Neural cell (in vitro differentiated cells): ENCODE measurements at regions not wholly inside any gene's neighbourhood (a gene's known extent, or its start where the extent isn't known, plus 50 kb on each side); places are given as distances from the start of the nearest gene placed in this dataset.

Experiments
- H2AFZ ChIP-seq: fragments of 200-600, 300-800 bp; sonication (generic), shearing (Covaris generic); 2 replicates; pipeline ENCODE4 v1.6.0; 2014; ENCODE audit warnings: low read depth, mild to moderate bottlenecking, antibody characterized with exemption, low read length, moderate library complexity
- H3F3A ChIP-seq: fragments of 200-600 bp; shearing (Covaris generic); 2 replicates; pipeline ENCODE4 v1.6.1; 2016; ENCODE audit warnings: mild to moderate bottlenecking, moderate library complexity, mixed read lengths, antibody characterized with exemption, low read length; ENCODE audit not compliant: insufficient read depth, poor library complexity, severe bottlenecking
- H3K27ac ChIP-seq: fragments of 200-600, 300-800 bp; sonication (generic), shearing (Covaris generic); 2 replicates; pipeline ENCODE4 v1.5.1; 2014; ENCODE audit warnings: mild to moderate bottlenecking, low read length, moderate library complexity
- H3K27me3 ChIP-seq: fragments of 300-800, 200-600 bp; sonication (generic), shearing (Covaris generic); 2 replicates; pipeline ENCODE4 v1.6.0; 2014; ENCODE audit warnings: mild to moderate bottlenecking, low read depth, low read length, moderate library complexity; ENCODE audit not compliant: insufficient read depth
- H3K36me3 ChIP-seq: fragments of 300-800, 200-600 bp; sonication (generic), shearing (Covaris generic); 2 replicates; pipeline ENCODE4 v1.5.1; 2014; ENCODE audit warnings: mild to moderate bottlenecking, antibody characterized with exemption, low read length, moderate library complexity; ENCODE audit not compliant: insufficient read depth
- H3K4me2 ChIP-seq: fragments of 300-800, 200-600 bp; sonication (generic), shearing (Covaris generic); 2 replicates; pipeline ENCODE4 v1.6.0; 2014; ENCODE audit warnings: mild to moderate bottlenecking, low read length
- H3K4me3 ChIP-seq: fragments of 300-800, 200-600 bp; sonication (generic), shearing (Covaris generic); 2 replicates; pipeline ENCODE4 v1.5.1; 2014; ENCODE audit warnings: mild to moderate bottlenecking, low read length, moderate library complexity
- H3K79me2 ChIP-seq: fragments of 200-600 bp; shearing (Covaris generic); replicated peaks from 2 replicates; pipeline ENCODE4 v1.6.0; 2014; ENCODE audit warnings: mild to moderate bottlenecking, low read length, moderate library complexity; ENCODE audit not compliant: insufficient read depth
- H3K9ac ChIP-seq: fragments of 300-800, 200-600 bp; sonication (generic), shearing (Covaris generic); 2 replicates; pipeline ENCODE4 v1.6.1; 2016; ENCODE audit warnings: mild to moderate bottlenecking, low read length, mixed read lengths
- H3K9me2 ChIP-seq: fragments of 200-600 bp; shearing (Covaris generic); 2 replicates; pipeline ENCODE4 v1.6.1; 2016; ENCODE audit warnings: mild to moderate bottlenecking, low read length, mixed read lengths; ENCODE audit not compliant: insufficient read depth
- H3K9me3 ChIP-seq: fragments of 200-600, 300-800 bp; sonication (generic), shearing (Covaris generic); 2 replicates; pipeline ENCODE4 v1.6.1; 2016; ENCODE audit warnings: mild to moderate bottlenecking, mixed run types, low read length, moderate library complexity, mixed read lengths
- H4K20me1 ChIP-seq: fragments of 200-600 bp; shearing (Covaris generic); 2 replicates; pipeline ENCODE4 v1.6.1; 2016; ENCODE audit warnings: mild to moderate bottlenecking, mixed run types; ENCODE audit not compliant: insufficient read depth
- CTCF ChIP-seq: fragments of 450-650 bp; IDR thresholded peaks from 2 replicates; pipeline ENCODE4 v1.5.1; 2014; ENCODE audit warnings: antibody characterized with exemption, mild to moderate bottlenecking, moderate library complexity; ENCODE audit not compliant: poor library complexity, severe bottlenecking
- EP300 ChIP-seq: fragments of 450-650 bp; conservative IDR thresholded peaks from 2 replicates; pipeline ENCODE4 v1.6.1; 2014; ENCODE audit warnings: antibody characterized with exemption, mild to moderate bottlenecking, moderate library complexity; ENCODE audit not compliant: poor library complexity, severe bottlenecking
- EZH2 ChIP-seq: fragments of 200-600, 300-800 bp; shearing (Covaris generic), sonication (generic); IDR thresholded peaks from 2 replicates; pipeline ENCODE4 v1.6.1; 2014; ENCODE audit warnings: antibody characterized with exemption, low read length, borderline replicate concordance, mild to moderate bottlenecking; ENCODE audit not compliant: insufficient read depth, poor library complexity, severe bottlenecking
- MXI1 ChIP-seq: fragments of 450-650 bp; conservative IDR thresholded peaks from 2 replicates; pipeline ENCODE4 v1.6.1; 2014; ENCODE audit warnings: antibody characterized with exemption, mild to moderate bottlenecking; ENCODE audit not compliant: poor library complexity, severe bottlenecking
- POLR2AphosphoS5 ChIP-seq: IDR thresholded peaks from 2 replicates; pipeline ENCODE4 v1.6.1; 2012
- RAD21 ChIP-seq: fragments of 450-650 bp; conservative IDR thresholded peaks from 2 replicates; pipeline ENCODE4 v1.6.1; 2014; ENCODE audit warnings: antibody characterized with exemption, mild to moderate bottlenecking, moderate library complexity
- REST ChIP-seq: IDR thresholded peaks from 2 replicates; pipeline ENCODE4 v1.6.1; 2012; ENCODE audit warnings: borderline replicate concordance
- SMC3 ChIP-seq: fragments of 450-650 bp; conservative IDR thresholded peaks from 2 replicates; pipeline ENCODE4 v1.6.1; 2014; ENCODE audit warnings: antibody characterized with exemption, mild to moderate bottlenecking, moderate library complexity; ENCODE audit not compliant: poor library complexity
- TAF1 ChIP-seq: IDR thresholded peaks from 2 replicates; pipeline ENCODE4 v1.6.1; 2012; ENCODE audit warnings: low read depth

GRCh38 chr20:55437798-55438415, 567.4 kb downstream of the CBLN4 start:
- no peaks in the 10 kb centered on the region for H3K9me2 ChIP-seq
- H3K27ac ChIP-seq = no peak overlapping the region
- H3F3A ChIP-seq = no peaks in the 10 kb centered on the region
- no peaks in the 10 kb centered on the region for H3K79me2 ChIP-seq
- H3K4me2 ChIP-seq = no peak overlapping the region
- TF ChIP-seq REST (no peak), TAF1 (no peak), EZH2 (no peak), SMC3 (no peak), MXI1 (no peak), RAD21 (no peak), CTCF (no peak), POLR2AphosphoS5 (no peak), EP300 (no peak)
- no peaks in the 10 kb centered on the region for H3K27me3 ChIP-seq
- H4K20me1 ChIP-seq = no peaks in the 10 kb centered on the region
- no peak overlapping the region for H3K4me3 ChIP-seq
- no peak overlapping the region for H2AFZ ChIP-seq
- no peaks in the 10 kb centered on the region for H3K36me3 ChIP-seq
- H3K9me3 ChIP-seq = no peaks in the 10 kb centered on the region
- no peak overlapping the region for H3K9ac ChIP-seq

GRCh38 chr20:55424968-55425367, 580.4 kb downstream of the CBLN4 start:
- H3K79me2 ChIP-seq = no peaks in the 10 kb centered on the region
- H2AFZ ChIP-seq = no peak overlapping the region

More at GRCh38 chr20:55424968-55425367, 580.4 kb downstream of the CBLN4 start:
- Histone ChIP-seq H3K4me2 (no peak overlapping the region), H3F3A (no peaks in the 10 kb centered on the region), H3K27me3 (no peaks in the 10 kb centered on the region), H3K9me3 (no peaks in the 10 kb centered on the region), H3K9ac (no peak overlapping the region), H3K27ac (no peak overlapping the region), H3K36me3 (no peaks in the 10 kb centered on the region), H4K20me1 (no peaks in the 10 kb centered on the region), H3K9me2 (no peaks in the 10 kb centered on the region), H3K4me3 (no peak overlapping the region)
- TF ChIP-seq RAD21 = no peak
- TF ChIP-seq EP300 = no peak
- no peak for TF ChIP-seq CTCF
- TF ChIP-seq REST = no peak
- no peak for TF ChIP-seq EZH2
- TF ChIP-seq POLR2AphosphoS5 = no peak
- TF ChIP-seq SMC3 = no peak
- no peak for TF ChIP-seq MXI1
- no peak for TF ChIP-seq TAF1
